GM12878 (cell line): ENCODE measurements at regions not wholly inside any gene's neighbourhood (a gene's known extent, or its start where the extent isn't known, plus 50 kb on each side); places are given as distances from the start of the nearest gene placed in this dataset.

ENCODE experiments used
- ATAC-seq: fragments of 200-7000 bp; cut with Tn5 transposase; 3 replicates; pipeline ENCODE4 v1.9.1; 2020; ENCODE audit warnings: mild to moderate bottlenecking, moderate library complexity
- BruUV-seq: library from RNA; stranded (reverse); fragments of 400-500 nt; replicated peaks from 2 replicates; lab custom pipeline; 2021; lab: Mats Ljungman, UMichigan
- CTCF ChIA-PET: fragments of 300-600 bp; sonication (Branson Sonifier 250); formaldehyde crosslinking; extraction: SDS; loops from one replicate; lab custom pipeline; 2021; ENCODE audit warnings: inconsistent platforms; lab: Yijun Ruan, JAX
- POLR2A ChIA-PET: fragments of 350-600 bp; formaldehyde crosslinking; extraction: SDS; loops from one replicate; lab custom pipeline; 2021; ENCODE audit warnings: inconsistent platforms; lab: Charles Lee
- RAD21 ChIA-PET: fragments of 300-600 bp; sonication (Branson Sonifier 250); formaldehyde crosslinking; loops from one replicate; lab custom pipeline; 2023; ENCODE audit warnings: antibody characterized with exemption; ENCODE audit not compliant: unreplicated experiment; lab: Charles Lee
- SMC1A ChIA-PET: fragments of 300-600 bp; sonication (Branson Sonifier 250); formaldehyde crosslinking; loops from one replicate; lab custom pipeline; 2023; ENCODE audit not compliant: unreplicated experiment, uncharacterized antibody; lab: Charles Lee
- DNase-seq: peaks from one replicate; pipeline ENCODE4 v3.0.0-alpha.2; 2011; ENCODE audit warnings: low read depth, low spot score
- FAIRE-seq: peaks from 3 replicates; lab custom pipeline; 2011; peaks lifted over from hg19 to GRCh38; lab: Jason Lieb, UNC
- H2AFZ ChIP-seq: 2 replicates; pipeline ENCODE4 v1.6.0; 2011; ENCODE audit warnings: low read depth, low read length, control low read depth; ENCODE audit not compliant: control insufficient read depth
- H3K27ac ChIP-seq: 2 replicates; pipeline ENCODE4 v1.5.1; 2011; ENCODE audit warnings: control low read depth; ENCODE audit not compliant: control insufficient read depth, insufficient read depth
- H3K27me3 ChIP-seq, 2 experiments: replicated peaks in 1 of 2; 2 replicates each; pipeline versions ENCODE4 v1.6.0 to v1.6.1; 2011; ENCODE audit warnings: low read length in 1 of 2; ENCODE audit not compliant: control insufficient read depth in 2 of 2, insufficient read depth in 2 of 2
- H3K36me3 ChIP-seq, 2 experiments: 2 replicates each; pipeline ENCODE4 v1.5.1; 2011; ENCODE audit warnings: low read length in 1 of 2; ENCODE audit not compliant: control insufficient read depth in 2 of 2, insufficient read depth in 2 of 2
- H3K4me1 ChIP-seq: 2 replicates; pipeline ENCODE4 v1.6.1; 2011; ENCODE audit warnings: mild to moderate bottlenecking, low read length, moderate library complexity, mixed read lengths; ENCODE audit not compliant: control insufficient read depth, insufficient read depth
- H3K4me2 ChIP-seq: 2 replicates; pipeline ENCODE4 v1.6.0; 2011; ENCODE audit warnings: control low read depth; ENCODE audit not compliant: control insufficient read depth, insufficient read depth
- H3K4me3 ChIP-seq: fragments of 200-600 bp; sonication (generic); 2 replicates; pipeline ENCODE4 v1.5.1; 2016
- H3K79me2 ChIP-seq: 2 replicates; pipeline ENCODE4 v1.6.0; 2011; ENCODE audit warnings: low read length; ENCODE audit not compliant: control insufficient read depth, insufficient read depth
- H3K9ac ChIP-seq: 2 replicates; pipeline ENCODE4 v1.8.0; 2011; ENCODE audit warnings: low read length, control low read depth, mixed read lengths; ENCODE audit not compliant: control insufficient read depth, insufficient read depth
- H3K9me3 ChIP-seq: replicated peaks from 3 replicates; pipeline ENCODE4 v1.5.1; 2011; ENCODE audit warnings: mild to moderate bottlenecking, low read length; ENCODE audit not compliant: control insufficient read depth, insufficient read depth
- H4K20me1 ChIP-seq: 2 replicates; pipeline ENCODE4 v1.6.0; 2011; ENCODE audit not compliant: control insufficient read depth, insufficient read depth
- ATF7 ChIP-seq: fragments of 450-650 bp; IDR thresholded peaks from 2 replicates; pipeline ENCODE4 v1.6.1; 2016; ENCODE audit warnings: low read depth, mild to moderate bottlenecking
- CHD4 ChIP-seq: fragments of 200-600 bp; sonication (generic); IDR thresholded peaks from 2 replicates; pipeline ENCODE4 v1.6.1; 2016; ENCODE audit warnings: mild to moderate bottlenecking
- EZH2 ChIP-seq: IDR thresholded peaks from 2 replicates; pipeline ENCODE4 v1.6.1; 2012; ENCODE audit warnings: low read depth, mild to moderate bottlenecking, control low read depth, inconsistent platforms, low read length, borderline replicate concordance; ENCODE audit not compliant: control insufficient read depth
- HDAC6 ChIP-seq: fragments of 200-600 bp; sonication (generic); IDR thresholded peaks from one replicate; pipeline ENCODE4 v1.8.0; 2017; ENCODE audit warnings: antibody characterized with exemption; ENCODE audit not compliant: unreplicated experiment
- LARP7 ChIP-seq: fragments of 450-650 bp; IDR thresholded peaks from 2 replicates; pipeline ENCODE4 v1.6.1; 2017; ENCODE audit warnings: mild to moderate bottlenecking
- MEF2A ChIP-seq: IDR thresholded peaks from 2 replicates; pipeline ENCODE4 v1.6.1; 2011; ENCODE audit warnings: low read depth, mild to moderate bottlenecking, low read length, moderate library complexity; ENCODE audit not compliant: insufficient read depth
- NRF1 ChIP-seq: conservative IDR thresholded peaks from 2 replicates; pipeline ENCODE4 v1.6.1; 2011; ENCODE audit warnings: mild to moderate bottlenecking, low read depth, low read length, improper control_type of control experiment
- POLR2AphosphoS5 ChIP-seq: IDR thresholded peaks from 2 replicates; pipeline ENCODE4 v1.6.1; 2011; ENCODE audit warnings: mild to moderate bottlenecking, low read length, inconsistent platforms
- RUNX3 ChIP-seq: IDR thresholded peaks from 2 replicates; pipeline ENCODE4 v1.6.1; 2012; ENCODE audit warnings: low read length, inconsistent platforms
- SRF ChIP-seq, 2 experiments: IDR thresholded peaks; 2 replicates each; pipeline ENCODE4 v1.6.1; 2011; ENCODE audit warnings: low read depth in 2 of 2, low read length in 2 of 2, mild to moderate bottlenecking in 1 of 2, moderate library complexity in 1 of 2
- ZNF207 ChIP-seq: fragments of 450-650 bp; IDR thresholded peaks from 2 replicates; pipeline ENCODE4 v1.6.1; 2014; ENCODE audit warnings: antibody characterized with exemption, mild to moderate bottlenecking, borderline replicate concordance
- ZNF592 ChIP-seq: fragments of 450-650 bp; IDR thresholded peaks from 2 replicates; pipeline ENCODE4 v1.6.1; 2017; ENCODE audit warnings: mild to moderate bottlenecking, moderate library complexity
- WGBS: methylation state at CpG from one replicate; pipeline ENCODE4 v1.1.6; 2016; ENCODE audit warnings: low lambda C conversion rate; ENCODE audit not compliant: insufficient replicate concordance, insufficient coverage; ENCODE audit errors: missing lambda C conversion rate; 5-methylcytosine and 5-hydroxymethylcytosine counted together
- in situ Hi-C: fragments of 300-500 bp; cut with MboI; formaldehyde crosslinking; loops from 9 replicates; pipeline ENCODE4 v1.14.3; 2018; ENCODE audit warnings: mixed read lengths
- intact Hi-C: fragments of 100-400 bp; cut with micrococcal nuclease; formaldehyde crosslinking; loops from one replicate; pipeline ENCODE4 v1.14.2; 2022; ENCODE audit not compliant: unreplicated experiment
- TF ChIP-seq, protein P1 (sequence below): fragments of 450-650 bp; formaldehyde crosslinking; IDR thresholded peaks from 2 replicates; pipeline ENCODE4 v1.4.0; 2022; ENCODE audit warnings: mild to moderate bottlenecking, moderate library complexity

DNA sequence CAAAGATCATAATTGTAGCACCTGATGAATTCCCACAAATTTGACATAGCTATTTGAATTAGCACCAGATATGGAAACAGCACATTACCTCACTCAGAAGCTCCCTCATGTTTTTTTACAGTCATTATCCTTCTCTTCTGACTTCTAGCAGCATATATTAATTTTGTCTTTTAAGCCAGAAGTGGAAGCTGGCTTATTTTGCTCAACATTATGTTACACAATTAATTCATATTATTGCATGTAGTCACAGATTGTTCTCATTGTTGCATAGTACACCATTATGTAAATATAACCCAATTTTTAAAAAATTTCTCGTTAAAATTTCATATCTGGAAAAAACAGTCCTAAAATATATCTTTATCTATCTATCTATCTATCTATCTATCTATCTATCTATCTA lies 762.3 kb downstream of the TUSC7 start:
- ChIA-PET SMC1A (interaction anchor here (1.1 to 1.9 kb wide), 5 partner anchors 16 to 36 kb away, joined by 3 to 7 read pairs (median 5); no protein-coding TSS in a partner anchor), CTCF (interaction anchor here (2.0 kb wide), 1 partner anchor 54 kb away, joined by 9 read pairs; no protein-coding TSS in a partner anchor), RAD21 (interaction anchor here (1.5 to 2.0 kb wide), 2 partner anchors 9 to 14 kb away, joined by 4 to 6 read pairs; no protein-coding TSS in a partner anchor)
- no TSS peak for BruUV-seq
- H3K36me3 ChIP-seq = no peaks in the 10 kb centered on the region
- H4K20me1 ChIP-seq = no peaks in the 10 kb centered on the region
- H3K4me1 ChIP-seq = no peaks in the 10 kb centered on the region
- no peak for FAIRE-seq
- no peak overlapping the region for H3K9ac ChIP-seq
- intact Hi-C loops = no loop called here
- H3K27me3 ChIP-seq = no peaks in the 10 kb centered on the region
- H3K27ac ChIP-seq = no peak overlapping the region
- H3K4me3 ChIP-seq = no peak overlapping the region
- H2AFZ ChIP-seq = no peak overlapping the region
- H3K9me3 ChIP-seq = no peaks in the 10 kb centered on the region
- no peak for ATAC-seq
- in situ Hi-C loops = no loop called here
- TF ChIP-seq ZNF207 = no peak
- TF ChIP-seq CHD4 = no peak
- TF ChIP-seq, protein P1, sequence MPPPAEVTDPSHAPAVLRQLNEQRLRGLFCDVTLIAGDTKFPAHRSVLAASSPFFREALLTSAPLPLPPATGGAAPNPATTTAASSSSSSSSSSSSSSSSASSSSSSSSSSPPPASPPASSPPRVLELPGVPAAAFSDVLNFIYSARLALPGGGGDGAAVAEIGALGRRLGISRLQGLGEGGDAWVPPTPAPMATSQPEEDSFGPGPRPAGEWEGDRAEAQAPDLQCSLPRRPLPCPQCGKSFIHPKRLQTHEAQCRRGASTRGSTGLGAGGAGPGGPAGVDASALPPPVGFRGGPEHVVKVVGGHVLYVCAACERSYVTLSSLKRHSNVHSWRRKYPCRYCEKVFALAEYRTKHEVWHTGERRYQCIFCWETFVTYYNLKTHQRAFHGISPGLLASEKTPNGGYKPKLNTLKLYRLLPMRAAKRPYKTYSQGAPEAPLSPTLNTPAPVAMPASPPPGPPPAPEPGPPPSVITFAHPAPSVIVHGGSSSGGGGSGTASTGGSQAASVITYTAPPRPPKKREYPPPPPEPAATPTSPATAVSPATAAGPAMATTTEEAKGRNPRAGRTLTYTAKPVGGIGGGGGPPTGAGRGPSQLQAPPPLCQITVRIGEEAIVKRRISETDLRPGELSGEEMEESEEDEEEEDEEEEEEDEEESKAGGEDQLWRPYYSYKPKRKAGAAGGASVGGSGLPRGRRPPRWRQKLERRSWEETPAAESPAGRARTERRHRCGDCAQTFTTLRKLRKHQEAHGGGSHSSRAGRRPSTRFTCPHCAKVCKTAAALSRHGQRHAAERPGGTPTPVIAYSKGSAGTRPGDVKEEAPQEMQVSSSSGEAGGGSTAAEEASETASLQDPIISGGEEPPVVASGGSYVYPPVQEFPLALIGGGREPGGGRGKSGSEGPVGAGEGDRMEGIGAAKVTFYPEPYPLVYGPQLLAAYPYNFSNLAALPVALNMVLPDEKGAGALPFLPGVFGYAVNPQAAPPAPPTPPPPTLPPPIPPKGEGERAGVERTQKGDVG (CRISPR knock-in tag) = no peak
- no peak for TF ChIP-seq MEF2A
- no peak for TF ChIP-seq LARP7
- TF ChIP-seq HDAC6 = no peak
- no peak for TF ChIP-seq ZNF592
- no peak for TF ChIP-seq POLR2AphosphoS5
- no peak for TF ChIP-seq NRF1
- TF ChIP-seq SRF (IDR thresholded peaks at IDR 0.05; ENCODE audit: low read depth in 2 of 2, low read length in 2 of 2) = no peak
- no peak for TF ChIP-seq ATF7
- TF ChIP-seq RUNX3 = no peak
- TF ChIP-seq EZH2 = no peak
- TF ChIP-seq, all 136 proteins: peak for 0
- no peak overlapping the region for H3K4me2 ChIP-seq
- WGBS = 0% methylated on average over 1 of the region's 1 CpG
- no peaks in the 10 kb centered on the region for H3K79me2 ChIP-seq
- POLR2A ChIA-PET = no interaction called here
- no peak for DNase-seq
